ENCODE measurements at regions not wholly inside any gene's neighbourhood (a gene's known extent, or its start where the extent isn't known, plus 50 kb on each side); places are given as distances from the start of the nearest gene placed in this dataset.
A peak's percentile ranks its signal among the peaks of the same experiment; 100 is the strongest.

DNA sequence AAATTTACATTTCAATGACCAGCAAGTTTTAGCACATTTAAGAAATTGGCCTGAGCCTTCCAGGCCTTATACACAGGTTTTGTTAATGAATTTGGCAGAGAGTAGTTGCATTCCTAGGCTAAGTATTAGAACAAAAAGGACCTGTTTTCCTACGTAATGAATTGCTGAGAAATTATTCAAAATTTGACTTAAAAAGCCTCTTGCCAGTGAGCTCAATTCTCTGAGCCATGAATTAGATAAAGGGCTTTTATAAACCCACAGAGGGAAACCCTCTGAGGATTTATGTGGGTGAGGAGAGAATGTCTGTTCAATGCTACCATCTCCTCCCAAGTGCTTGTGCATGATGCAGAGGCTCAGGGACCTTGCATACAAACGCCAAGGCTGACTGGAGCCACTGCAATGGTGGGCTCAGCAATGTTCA, 94.5 kb upstream of the PELI2 start:
- TF ChIP-seq, protein P1, sequence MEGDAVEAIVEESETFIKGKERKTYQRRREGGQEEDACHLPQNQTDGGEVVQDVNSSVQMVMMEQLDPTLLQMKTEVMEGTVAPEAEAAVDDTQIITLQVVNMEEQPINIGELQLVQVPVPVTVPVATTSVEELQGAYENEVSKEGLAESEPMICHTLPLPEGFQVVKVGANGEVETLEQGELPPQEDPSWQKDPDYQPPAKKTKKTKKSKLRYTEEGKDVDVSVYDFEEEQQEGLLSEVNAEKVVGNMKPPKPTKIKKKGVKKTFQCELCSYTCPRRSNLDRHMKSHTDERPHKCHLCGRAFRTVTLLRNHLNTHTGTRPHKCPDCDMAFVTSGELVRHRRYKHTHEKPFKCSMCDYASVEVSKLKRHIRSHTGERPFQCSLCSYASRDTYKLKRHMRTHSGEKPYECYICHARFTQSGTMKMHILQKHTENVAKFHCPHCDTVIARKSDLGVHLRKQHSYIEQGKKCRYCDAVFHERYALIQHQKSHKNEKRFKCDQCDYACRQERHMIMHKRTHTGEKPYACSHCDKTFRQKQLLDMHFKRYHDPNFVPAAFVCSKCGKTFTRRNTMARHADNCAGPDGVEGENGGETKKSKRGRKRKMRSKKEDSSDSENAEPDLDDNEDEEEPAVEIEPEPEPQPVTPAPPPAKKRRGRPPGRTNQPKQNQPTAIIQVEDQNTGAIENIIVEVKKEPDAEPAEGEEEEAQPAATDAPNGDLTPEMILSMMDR (IDR thresholded peaks at IDR 0.05): no peak
- no peaks in the 10 kb centered on the region for H3K9me3 ChIP-seq
- no peak for DNase-seq (ENCODE audit: low spot score)
- no peak overlapping the region for H3K4me3 ChIP-seq
- H3K27ac ChIP-seq: no peak overlapping the region
- H3K36me3 ChIP-seq: no peaks in the 10 kb centered on the region
- H3K4me1 ChIP-seq: peaks cover 0 to 6% of the 10 kb centered on the region in 2 donors
- H3K27me3 ChIP-seq: no peaks in the 10 kb centered on the region

DNA sequence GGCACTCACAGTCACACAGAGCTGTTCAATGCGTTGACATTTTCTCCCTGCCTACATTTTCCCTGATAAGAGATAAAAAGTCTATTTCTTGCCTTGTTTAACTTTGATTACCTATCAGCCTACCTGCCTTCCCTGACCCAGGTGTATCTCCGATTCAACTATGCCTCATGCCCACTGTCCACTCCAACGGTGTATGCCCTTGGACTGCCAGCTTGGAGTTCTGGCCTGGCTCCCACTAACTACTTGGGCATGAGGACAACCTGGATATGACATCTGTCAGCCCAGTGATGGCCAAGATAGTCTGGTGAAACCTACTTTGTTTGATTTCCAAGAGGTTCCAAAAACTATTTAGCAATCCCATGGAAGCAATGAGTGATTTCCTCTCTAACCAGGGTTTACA, 93.0 kb upstream of the PELI2 start:
- no peak overlapping the region for H3K27ac ChIP-seq
- no peaks in the 10 kb centered on the region for H3K27me3 ChIP-seq
- H3K4me1 ChIP-seq: peaks cover 0 to 6% of the 10 kb centered on the region in 2 donors
- no peak for DNase-seq (ENCODE audit: low spot score)
- no peaks in the 10 kb centered on the region for H3K9me3 ChIP-seq
- H3K4me3 ChIP-seq: no peak overlapping the region
- TF ChIP-seq, protein P1 (IDR thresholded peaks at IDR 0.05): no peak
- no peaks in the 10 kb centered on the region for H3K36me3 ChIP-seq

DNA sequence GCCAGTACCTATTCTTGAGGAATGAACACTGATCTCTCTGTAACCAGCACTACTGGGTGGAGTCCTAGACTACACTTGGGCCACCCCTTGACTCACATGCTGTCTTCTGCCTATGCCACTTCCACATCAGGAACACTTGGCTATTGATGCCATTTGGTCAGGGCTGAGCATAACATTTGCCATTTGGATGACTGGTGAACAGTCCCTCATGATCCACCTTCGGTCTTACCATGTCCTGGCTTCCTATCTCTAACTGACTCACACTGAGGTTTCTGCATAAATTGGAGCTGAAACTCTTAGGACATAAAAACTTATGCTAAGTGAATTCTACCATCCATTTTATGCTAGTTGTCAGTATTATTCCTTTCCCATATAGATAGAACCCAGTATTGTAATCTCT, 91.7 kb upstream of the PELI2 start:
- Histone ChIP-seq H3K9me3 (no peaks in the 10 kb centered on the region), H3K4me1 (peaks cover 0 to 6% of the 10 kb centered on the region in 2 donors), H3K27ac (no peak overlapping the region), H3K27me3 (no peaks in the 10 kb centered on the region), H3K36me3 (no peaks in the 10 kb centered on the region), H3K4me3 (no peak overlapping the region)
- no peak for DNase-seq (ENCODE audit: low spot score)
- TF ChIP-seq, protein P1 (IDR thresholded peaks at IDR 0.05): no peak

DNA sequence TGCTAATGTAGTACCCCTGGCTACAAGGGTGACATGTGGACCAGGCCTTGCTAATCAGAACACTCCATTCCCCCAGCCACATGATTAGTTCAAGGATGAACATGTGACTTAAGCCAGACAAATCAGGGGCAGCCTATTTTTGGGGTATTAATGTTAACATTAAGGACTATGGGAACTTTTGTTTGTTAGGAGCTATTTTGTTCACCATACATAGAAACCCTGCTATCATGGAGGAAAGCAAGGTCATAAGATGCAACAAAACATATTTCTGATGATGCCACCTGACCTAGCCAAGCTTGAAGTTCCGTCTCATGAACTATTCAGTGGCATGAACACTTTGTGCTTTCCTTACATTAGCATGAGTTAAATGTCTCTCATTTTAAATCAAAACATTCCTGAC, 90.8 kb upstream of the PELI2 start:
- no peaks in the 10 kb centered on the region for H3K9me3 ChIP-seq
- no peaks in the 10 kb centered on the region for H3K36me3 ChIP-seq
- H3K4me3 ChIP-seq: no peak overlapping the region
- H3K27me3 ChIP-seq: no peaks in the 10 kb centered on the region
- TF ChIP-seq, protein P1 (IDR thresholded peaks at IDR 0.05): no peak
- peaks cover 0 to 6% of the 10 kb centered on the region in 2 donors for H3K4me1 ChIP-seq
- no peak overlapping the region for H3K27ac ChIP-seq
- no peak for DNase-seq (ENCODE audit: low spot score)

DNA sequence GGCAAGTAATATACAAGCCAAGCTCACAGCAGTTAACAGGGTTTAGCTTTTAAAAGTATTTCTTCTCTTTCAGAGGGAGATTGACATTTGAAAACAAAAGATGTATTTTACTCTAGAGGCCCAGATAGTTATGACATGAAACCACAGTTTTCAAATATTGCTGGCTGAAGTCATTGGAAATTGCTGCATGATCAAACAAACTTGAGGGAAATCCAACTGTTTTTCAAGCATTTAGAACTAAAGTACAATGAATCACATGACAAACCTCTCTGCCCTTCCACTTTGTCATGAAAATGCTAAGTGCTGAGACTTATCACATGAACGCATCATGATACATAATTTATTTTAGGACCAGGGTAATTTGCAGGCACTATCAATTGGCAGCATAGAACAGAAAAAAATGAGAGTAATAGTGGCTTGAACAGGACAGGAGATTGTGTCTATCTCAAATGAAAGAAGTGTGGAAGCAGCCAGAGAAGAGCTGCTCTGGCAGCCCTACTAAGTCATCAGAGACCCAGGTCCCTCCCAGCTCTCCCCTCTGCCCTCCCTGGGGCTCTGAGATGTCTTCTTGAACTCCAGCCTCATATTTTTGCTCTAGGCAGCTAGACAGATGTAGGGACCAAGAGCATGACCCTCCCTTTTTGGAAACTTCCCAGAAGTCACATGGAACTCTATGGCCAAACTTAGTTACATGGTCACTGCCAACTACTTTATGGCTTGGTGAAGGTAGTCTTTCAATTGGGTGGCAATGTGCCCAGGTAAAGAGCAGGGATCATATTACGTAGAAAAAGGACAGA, 90.1 kb upstream of the PELI2 start:
- peak overlapping the region in 1 of 2 donors; percentile 13 for H3K27ac ChIP-seq
- H3K36me3 ChIP-seq: no peaks in the 10 kb centered on the region
- no peaks in the 10 kb centered on the region for H3K27me3 ChIP-seq
- TF ChIP-seq, protein P1 (IDR thresholded peaks at IDR 0.05): no peak
- peaks cover 0 to 6% of the 10 kb centered on the region in 2 donors for H3K4me1 ChIP-seq
- H3K9me3 ChIP-seq: no peaks in the 10 kb centered on the region
- H3K4me3 ChIP-seq: no peak overlapping the region
- DNase-seq (ENCODE audit: low spot score): no peak

DNA sequence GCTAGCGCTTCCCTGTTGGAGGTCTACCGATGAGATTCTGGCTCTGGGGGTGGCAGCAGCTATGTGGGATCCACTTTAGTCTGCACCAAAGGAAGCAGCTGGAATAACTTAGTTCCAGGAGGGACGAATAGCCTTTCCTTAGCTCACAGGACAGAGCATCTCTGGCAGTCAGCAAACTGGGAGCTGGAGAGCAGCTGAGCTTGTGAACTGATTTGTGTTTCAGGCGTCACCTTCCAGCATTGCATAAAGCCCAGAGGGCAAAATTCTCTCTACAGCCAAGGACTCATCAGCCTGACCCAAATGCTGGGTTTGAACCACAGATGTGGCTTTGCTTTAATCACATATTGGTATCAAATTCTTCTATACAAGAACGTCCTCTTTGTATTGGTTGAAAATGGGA, 81.9 kb upstream of the PELI2 start:
- Histone ChIP-seq H3K9me3 (no peaks in the 10 kb centered on the region), H3K27ac (no peak overlapping the region), H3K4me3 (no peak overlapping the region), H3K4me1 (no peaks in the 10 kb centered on the region), H3K36me3 (no peaks in the 10 kb centered on the region), H3K27me3 (no peaks in the 10 kb centered on the region)
- DNase-seq (ENCODE audit: low spot score): no peak
- TF ChIP-seq, protein P1 (IDR thresholded peaks at IDR 0.05): no peak

Data from right atrium auricular region (tissue), 2 donors.